Spleen (tissue), 7 donors: ENCODE measurements at regions not wholly inside any gene's neighbourhood (a gene's known extent, or its start where the extent isn't known, plus 50 kb on each side); places are given as distances from the start of the nearest gene placed in this dataset.

Experiments used
- CTCF ChIP-seq, 11 experiments: fragments of 200-600 bp in 7 of 11; fragments of 450-650 bp in 4 of 11; sonication (generic) in 4 of 11; IDR thresholded peaks in 8 of 11; conservative IDR thresholded peaks in 3 of 11; 1 replicate in 7 of 11; 2 replicates in 4 of 11; pipeline versions ENCODE4 v1.4.0 to v1.8.0; 2016 to 2021; ENCODE audit warnings: antibody characterized with exemption in 11 of 11, inconsistent platforms in 4 of 11, mild to moderate bottlenecking in 1 of 11
- POLR2A ChIP-seq, 3 donors: fragments of 450-650 bp; IDR thresholded peaks; one replicate each; pipeline ENCODE4 v1.5.1; 2017; ENCODE audit warnings: antibody characterized with exemption in 3 of 3, mild to moderate bottlenecking in 1 of 3
- POLR2AphosphoS5 ChIP-seq, 3 donors: sonication (generic); formaldehyde crosslinking; IDR thresholded peaks; one replicate each; pipeline ENCODE4 v1.5.1; 2017; ENCODE audit warnings: antibody characterized with exemption in 3 of 3
- donor health status: DM: no; HTN: no; CAD: no; lungs with moderate emphysema.
- donor health status: DM: no; HTN: no; CAD: no.
- donor health status: DM: no; HTN: no; CAD: no.

GRCh38 chr17:62189377-62189776, 124.3 kb upstream of the MED13 start:
- TF ChIP-seq CTCF (IDR thresholded peaks at IDR 0.05 in 8 of 11, conservative IDR thresholded peaks at IDR 0.05 in 3 of 11) (no peak), POLR2A (IDR thresholded peaks at IDR 0.05) (no peak), POLR2AphosphoS5 (IDR thresholded peaks at IDR 0.05) (no peak)
